Fibroblast of the aortic adventitia (primary cell): ENCODE measurements at regions not wholly inside any gene's neighbourhood (a gene's known extent, or its start where the extent isn't known, plus 50 kb on each side); places are given as distances from the start of the nearest gene placed in this dataset.

ENCODE experiments used
- DNase-seq: peaks from one replicate; pipeline ENCODE4 v3.0.0-alpha.2; 2010; ENCODE audit warnings: low read depth
- H3K4me3 ChIP-seq: 2 replicates; pipeline ENCODE4 v1.5.1; 2011; ENCODE audit warnings: low read depth, mild to moderate bottlenecking, control low read depth, low read length, moderate library complexity
- TF ChIP-seq, protein P1 (sequence below): IDR thresholded peaks from 2 replicates; pipeline ENCODE4 v1.5.1; 2011; ENCODE audit warnings: mild to moderate bottlenecking, low read length, control low read depth, inconsistent platforms; ENCODE audit not compliant: insufficient read depth

DNA sequence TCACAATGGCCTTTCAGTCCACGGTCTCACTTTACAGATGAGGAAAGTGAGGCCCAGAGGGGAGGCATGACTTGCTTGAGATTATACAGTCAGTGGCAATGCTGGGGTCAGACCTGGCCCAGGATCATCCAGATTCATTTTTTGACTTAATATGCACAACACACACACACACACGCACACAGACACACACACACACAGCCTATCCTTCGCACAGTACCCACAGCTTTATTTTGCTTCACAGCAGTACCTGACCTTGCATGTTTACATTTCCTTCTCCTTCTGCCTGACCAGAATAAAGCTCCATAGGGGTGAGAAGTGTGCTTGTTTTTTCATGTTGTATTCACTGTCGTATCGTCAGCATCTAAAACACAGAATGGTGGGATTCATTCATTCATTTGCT, 79.8 kb downstream of the VEGFA start:
- TF ChIP-seq, protein P1, sequence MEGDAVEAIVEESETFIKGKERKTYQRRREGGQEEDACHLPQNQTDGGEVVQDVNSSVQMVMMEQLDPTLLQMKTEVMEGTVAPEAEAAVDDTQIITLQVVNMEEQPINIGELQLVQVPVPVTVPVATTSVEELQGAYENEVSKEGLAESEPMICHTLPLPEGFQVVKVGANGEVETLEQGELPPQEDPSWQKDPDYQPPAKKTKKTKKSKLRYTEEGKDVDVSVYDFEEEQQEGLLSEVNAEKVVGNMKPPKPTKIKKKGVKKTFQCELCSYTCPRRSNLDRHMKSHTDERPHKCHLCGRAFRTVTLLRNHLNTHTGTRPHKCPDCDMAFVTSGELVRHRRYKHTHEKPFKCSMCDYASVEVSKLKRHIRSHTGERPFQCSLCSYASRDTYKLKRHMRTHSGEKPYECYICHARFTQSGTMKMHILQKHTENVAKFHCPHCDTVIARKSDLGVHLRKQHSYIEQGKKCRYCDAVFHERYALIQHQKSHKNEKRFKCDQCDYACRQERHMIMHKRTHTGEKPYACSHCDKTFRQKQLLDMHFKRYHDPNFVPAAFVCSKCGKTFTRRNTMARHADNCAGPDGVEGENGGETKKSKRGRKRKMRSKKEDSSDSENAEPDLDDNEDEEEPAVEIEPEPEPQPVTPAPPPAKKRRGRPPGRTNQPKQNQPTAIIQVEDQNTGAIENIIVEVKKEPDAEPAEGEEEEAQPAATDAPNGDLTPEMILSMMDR: no peak
- no peak overlapping the region for H3K4me3 ChIP-seq
- DNase-seq: no peak

- DNase-seq: no peak
- TF ChIP-seq, protein P1: no peak
- no peak overlapping the region for H3K4me3 ChIP-seq
Observed at GRCh38 chr6:43848671-43849391, 78.8 kb downstream of the VEGFA start.

GRCh38 chr6:43847741-43848630, 78.0 kb downstream of the VEGFA start:
- TF ChIP-seq, protein P1: no peak
- no peak for DNase-seq
- no peak overlapping the region for H3K4me3 ChIP-seq

DNA sequence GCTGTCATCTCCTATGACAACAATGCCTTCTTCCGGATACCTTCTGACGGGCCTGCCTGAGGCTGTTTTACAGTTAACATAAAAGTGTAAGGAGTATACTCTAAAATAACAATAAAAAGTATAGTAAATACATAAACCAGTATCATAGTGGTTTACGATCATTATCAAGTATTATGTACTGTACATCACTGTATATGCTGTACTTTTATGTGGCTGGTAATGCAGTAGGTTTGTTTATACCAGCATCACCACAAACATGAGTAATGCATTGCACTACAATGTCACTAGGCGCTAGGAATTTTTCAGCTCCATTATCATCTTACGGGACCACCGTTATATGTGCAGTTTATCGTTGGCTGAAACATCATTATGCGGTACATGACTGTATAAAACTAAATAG, 76.5 kb downstream of the VEGFA start:
- no peak for DNase-seq
- TF ChIP-seq, protein P1: no peak
- no peak overlapping the region for H3K4me3 ChIP-seq

GRCh38 chr6:43845646-43846045, 75.6 kb downstream of the VEGFA start:
- H3K4me3 ChIP-seq: no peak overlapping the region
- TF ChIP-seq, protein P1: no peak
- no peak for DNase-seq

DNA sequence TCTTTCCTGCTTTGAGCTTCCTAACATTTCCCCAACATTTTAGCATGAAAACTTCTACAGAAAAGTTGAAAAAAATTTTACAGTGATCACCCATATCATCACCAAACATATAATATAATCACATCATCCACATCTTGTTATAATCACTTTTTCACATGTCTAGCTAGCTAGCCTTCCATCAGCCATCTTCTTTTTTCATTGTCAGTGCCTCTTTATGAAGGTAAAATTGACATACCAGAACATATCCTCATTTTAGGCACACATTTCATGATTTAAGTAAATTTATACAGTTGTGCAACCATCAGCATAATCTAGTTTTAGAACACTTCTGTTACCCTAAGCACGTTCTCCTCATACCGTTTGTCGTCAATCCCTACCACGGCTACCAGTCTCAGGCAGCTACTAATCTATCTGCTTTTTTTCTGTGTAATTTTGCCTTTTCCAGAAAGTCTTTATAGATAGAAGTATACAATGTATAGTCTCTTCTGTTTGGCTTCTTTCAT, 73.7 kb downstream of the VEGFA start:
- no peak for DNase-seq
- TF ChIP-seq, protein P1: no peak
- H3K4me3 ChIP-seq: no peak overlapping the region
